IgD-negative memory B cell (primary cell): ENCODE measurements at regions not wholly inside any gene's neighbourhood (a gene's known extent, or its start where the extent isn't known, plus 50 kb on each side); places are given as distances from the start of the nearest gene placed in this dataset.

ENCODE experiments used
- H3K27ac Mint-ChIP-seq, 3 donors: one replicate each; pipeline ENCODE4 v1.8.0; 2020 to 2022; ENCODE audit warnings: mild to moderate bottlenecking in 3 of 3, mixed read lengths in 3 of 3, moderate library complexity in 1 of 3
- H3K27me3 Mint-ChIP-seq: one replicate; pipeline ENCODE4 v1.8.0; 2021; ENCODE audit warnings: mixed read lengths
- H3K36me3 Mint-ChIP-seq: one replicate; pipeline ENCODE4 v1.8.0; 2020; ENCODE audit warnings: mild to moderate bottlenecking, mixed read lengths
- H3K4me1 Mint-ChIP-seq, 3 donors: one replicate each; pipeline ENCODE4 v1.8.0; 2020 to 2022; ENCODE audit warnings: mixed read lengths in 3 of 3, mild to moderate bottlenecking in 1 of 3
- H3K4me3 Mint-ChIP-seq, 4 donors: one replicate each; pipeline ENCODE4 v1.8.0; 2020 to 2022; ENCODE audit warnings: mild to moderate bottlenecking in 4 of 4, mixed read lengths in 4 of 4, moderate library complexity in 3 of 4
- H3K9me3 Mint-ChIP-seq, 3 donors: one replicate each; pipeline ENCODE4 v1.8.0; 2020 to 2021; ENCODE audit warnings: mixed read lengths in 3 of 3, mild to moderate bottlenecking in 1 of 3

- Mint-ChIP-seq H3K27ac (no peak overlapping the region), H3K36me3 (peaks cover 2% of the 10 kb centered on the region), H3K9me3 (peaks cover 0 to 14% (median 2%) of the 10 kb centered on the region in 3 donors), H3K4me1 (no peaks in the 10 kb centered on the region), H3K27me3 (no peaks in the 10 kb centered on the region), H3K4me3 (no peak overlapping the region)
Observed at GRCh38 chr3:147958754-147959153, 549.6 kb downstream of the ZIC1 start.

DNA sequence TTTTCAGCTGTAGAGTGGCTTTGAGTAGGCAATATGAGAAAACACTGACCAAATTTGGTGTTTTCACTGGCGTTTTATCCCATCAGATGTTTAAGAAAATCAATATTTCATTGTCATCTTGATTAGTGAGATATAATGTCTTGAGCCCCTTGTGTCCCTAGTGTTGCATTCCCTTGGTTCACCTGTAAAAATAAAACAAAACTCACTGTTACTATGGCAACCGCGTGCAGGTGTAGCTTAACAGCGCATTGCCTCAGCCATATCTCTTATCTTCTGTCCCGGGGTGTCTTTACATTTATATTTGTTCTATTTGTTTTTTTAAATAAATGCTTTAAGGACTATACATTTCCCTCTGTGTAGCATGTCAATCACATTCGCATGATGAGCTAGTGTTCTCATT lies 551.6 kb downstream of the ZIC1 start:
- H3K27me3 Mint-ChIP-seq: no peaks in the 10 kb centered on the region
- no peak overlapping the region for H3K4me3 Mint-ChIP-seq
- H3K4me1 Mint-ChIP-seq: no peaks in the 10 kb centered on the region
- peaks cover 2% of the 10 kb centered on the region for H3K36me3 Mint-ChIP-seq
- H3K27ac Mint-ChIP-seq: no peak overlapping the region
- peaks cover 0 to 11% (median 0%) of the 10 kb centered on the region in 3 donors for H3K9me3 Mint-ChIP-seq

DNA sequence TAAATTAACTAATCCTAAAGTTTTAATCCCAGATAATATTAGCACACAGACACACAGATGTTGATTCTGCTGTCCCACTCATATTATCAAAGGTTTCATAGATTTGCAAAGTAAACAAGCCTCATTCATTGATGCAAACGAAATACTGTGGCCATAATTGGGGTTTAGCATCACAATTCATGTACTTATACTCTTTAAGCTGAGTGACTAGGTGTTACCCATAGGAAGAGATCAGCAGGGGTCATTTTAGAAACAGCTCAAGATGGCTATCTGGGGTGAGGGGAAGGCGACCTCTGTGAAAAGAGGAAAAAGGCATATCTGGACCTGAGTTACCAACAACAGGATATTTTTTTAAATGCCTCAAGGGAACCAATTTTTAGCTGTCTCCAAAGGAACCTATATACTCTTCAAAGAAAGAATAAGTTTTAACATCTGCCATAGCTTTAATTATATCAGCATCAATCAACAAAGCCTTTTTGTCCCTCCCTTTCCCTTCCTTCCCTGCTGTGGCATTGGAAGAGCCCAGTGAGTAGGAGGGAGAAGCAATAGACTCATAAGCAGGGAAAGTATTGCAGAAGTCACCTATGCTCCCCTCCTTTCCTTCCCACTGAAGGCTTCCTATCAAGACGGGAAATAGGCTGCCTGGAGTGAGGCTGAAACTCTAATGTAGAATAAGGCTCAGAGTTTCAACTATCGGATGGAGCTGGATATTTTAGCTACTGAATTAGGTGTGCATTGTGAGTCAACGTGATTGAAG lies 553.4 kb downstream of the ZIC1 start:
- H3K27ac Mint-ChIP-seq: no peak overlapping the region
- H3K36me3 Mint-ChIP-seq: peaks cover 2% of the 10 kb centered on the region
- H3K9me3 Mint-ChIP-seq: peaks cover 0 to 4% (median 0%) of the 10 kb centered on the region in 3 donors
- H3K4me3 Mint-ChIP-seq: no peak overlapping the region
- no peaks in the 10 kb centered on the region for H3K4me1 Mint-ChIP-seq
- no peaks in the 10 kb centered on the region for H3K27me3 Mint-ChIP-seq

GRCh38 chr3:147963711-147964110 lies 554.5 kb downstream of the ZIC1 start:
- H3K27me3 Mint-ChIP-seq: no peaks in the 10 kb centered on the region
- no peak overlapping the region for H3K4me3 Mint-ChIP-seq
- H3K9me3 Mint-ChIP-seq: no peaks in the 10 kb centered on the region
- H3K27ac Mint-ChIP-seq: no peak overlapping the region
- no peaks in the 10 kb centered on the region for H3K4me1 Mint-ChIP-seq
- H3K36me3 Mint-ChIP-seq: no peaks in the 10 kb centered on the region

GRCh38 chr3:147975165-147975564 lies 566.0 kb downstream of the ZIC1 start:
- H3K4me1 Mint-ChIP-seq: no peaks in the 10 kb centered on the region
- H3K36me3 Mint-ChIP-seq: no peaks in the 10 kb centered on the region
- no peak overlapping the region for H3K27ac Mint-ChIP-seq
- peaks cover 0 to 5% (median 0%) of the 10 kb centered on the region in 3 donors for H3K9me3 Mint-ChIP-seq
- no peaks in the 10 kb centered on the region for H3K27me3 Mint-ChIP-seq
- H3K4me3 Mint-ChIP-seq: no peak overlapping the region

GRCh38 chr3:147977001-147977400 lies 567.8 kb downstream of the ZIC1 start:
- Mint-ChIP-seq H3K36me3 (no peaks in the 10 kb centered on the region), H3K4me1 (no peaks in the 10 kb centered on the region), H3K27ac (no peak overlapping the region), H3K4me3 (no peak overlapping the region), H3K9me3 (peaks cover 0 to 5% (median 0%) of the 10 kb centered on the region in 3 donors), H3K27me3 (no peaks in the 10 kb centered on the region)

DNA sequence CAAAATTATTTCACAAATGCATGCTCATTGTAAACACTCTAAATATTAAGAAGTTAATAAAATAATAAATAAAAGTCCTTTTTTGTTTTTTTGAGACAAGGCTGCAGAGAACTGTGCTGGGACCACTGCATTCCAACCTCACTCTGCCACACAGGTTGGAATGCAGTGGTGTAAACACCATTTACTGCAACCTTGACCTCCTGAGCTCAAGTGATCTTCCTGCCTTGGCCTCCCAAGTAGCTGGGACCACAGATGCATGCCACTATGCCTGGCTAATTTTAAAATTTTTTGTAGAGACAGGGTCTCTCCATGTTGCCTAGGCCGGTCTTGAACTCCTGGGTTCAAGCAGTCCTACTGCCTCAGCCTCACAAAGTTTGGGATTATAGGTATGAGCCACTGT lies 578.4 kb downstream of the ZIC1 start:
- no peaks in the 10 kb centered on the region for H3K36me3 Mint-ChIP-seq
- peaks cover 0 to 1% (median 0%) of the 10 kb centered on the region in 3 donors for H3K4me1 Mint-ChIP-seq
- H3K4me3 Mint-ChIP-seq: no peak overlapping the region
- no peak overlapping the region for H3K27ac Mint-ChIP-seq
- H3K27me3 Mint-ChIP-seq: no peaks in the 10 kb centered on the region
- no peaks in the 10 kb centered on the region for H3K9me3 Mint-ChIP-seq

DNA sequence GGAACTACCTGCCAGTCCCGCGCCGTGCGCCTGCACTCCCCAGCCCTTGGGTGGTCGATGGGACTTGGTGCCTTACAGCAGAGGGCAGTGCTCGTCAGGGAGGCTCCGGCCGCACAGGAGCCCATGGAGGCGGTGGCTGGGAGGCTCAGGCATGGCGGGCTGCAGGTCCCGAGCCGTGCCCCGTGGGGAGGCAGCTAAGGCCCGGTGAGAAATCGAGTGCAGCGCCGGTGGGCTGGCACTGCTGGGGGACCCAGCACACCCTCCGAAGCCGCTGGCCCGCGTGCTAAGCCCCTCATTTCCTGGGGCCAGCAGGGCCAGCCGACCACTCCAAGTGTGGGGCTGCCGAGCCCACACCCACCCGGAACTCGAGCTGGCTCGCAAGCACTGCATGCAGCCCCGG lies 580.2 kb downstream of the ZIC1 start:
- Mint-ChIP-seq H3K27ac (no peak overlapping the region), H3K9me3 (no peaks in the 10 kb centered on the region), H3K4me3 (no peak overlapping the region), H3K27me3 (no peaks in the 10 kb centered on the region), H3K4me1 (peaks cover 0 to 1% (median 0%) of the 10 kb centered on the region in 3 donors), H3K36me3 (no peaks in the 10 kb centered on the region)

GRCh38 chr3:148002705-148003205 lies 593.6 kb downstream of the ZIC1 start:
- no peaks in the 10 kb centered on the region for H3K36me3 Mint-ChIP-seq
- H3K4me3 Mint-ChIP-seq: no peak overlapping the region
- H3K9me3 Mint-ChIP-seq: peaks cover 0 to 2% (median 0%) of the 10 kb centered on the region in 3 donors
- H3K27me3 Mint-ChIP-seq: no peaks in the 10 kb centered on the region
- H3K27ac Mint-ChIP-seq: no peak overlapping the region
- no peaks in the 10 kb centered on the region for H3K4me1 Mint-ChIP-seq

DNA sequence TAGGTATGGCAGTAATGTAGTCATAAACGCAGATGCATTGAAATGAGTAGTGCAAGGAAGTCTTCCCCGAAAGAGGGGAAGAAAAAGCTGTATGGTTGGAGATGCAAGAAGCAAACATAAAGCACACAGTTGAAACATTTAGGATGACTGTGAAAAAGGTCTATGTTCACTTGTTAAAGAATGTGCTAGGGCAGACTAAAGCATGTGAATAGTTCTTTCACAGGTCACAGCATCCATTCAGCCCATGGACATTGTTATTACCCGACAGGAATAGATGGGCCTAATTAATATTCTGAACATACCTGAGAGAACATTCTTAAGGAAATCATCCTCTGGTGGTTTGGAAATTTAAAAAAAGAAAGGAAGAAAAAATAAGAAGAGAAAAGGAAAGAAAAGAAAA lies 595.2 kb downstream of the ZIC1 start:
- Mint-ChIP-seq H3K9me3 (peaks cover 0 to 2% (median 1%) of the 10 kb centered on the region in 3 donors), H3K4me3 (no peak overlapping the region), H3K27ac (no peak overlapping the region), H3K4me1 (no peaks in the 10 kb centered on the region), H3K36me3 (no peaks in the 10 kb centered on the region), H3K27me3 (no peaks in the 10 kb centered on the region)

- H3K4me1 Mint-ChIP-seq: no peaks in the 10 kb centered on the region
- H3K4me3 Mint-ChIP-seq: no peak overlapping the region
- no peak overlapping the region for H3K27ac Mint-ChIP-seq
- H3K27me3 Mint-ChIP-seq: no peaks in the 10 kb centered on the region
- no peaks in the 10 kb centered on the region for H3K36me3 Mint-ChIP-seq
- H3K9me3 Mint-ChIP-seq: peaks cover 0 to 5% (median 2%) of the 10 kb centered on the region in 3 donors
Observed at GRCh38 chr3:148005456-148005855, 596.3 kb downstream of the ZIC1 start.

- Mint-ChIP-seq H3K4me1 (no peaks in the 10 kb centered on the region), H3K36me3 (no peaks in the 10 kb centered on the region), H3K9me3 (peaks cover 0 to 5% (median 2%) of the 10 kb centered on the region in 3 donors), H3K27ac (no peak overlapping the region), H3K27me3 (no peaks in the 10 kb centered on the region), H3K4me3 (no peak overlapping the region)
Observed at GRCh38 chr3:148006508-148006907, 597.3 kb downstream of the ZIC1 start.

GRCh38 chr3:148008591-148008990 lies 599.4 kb downstream of the ZIC1 start:
- no peak overlapping the region for H3K27ac Mint-ChIP-seq
- no peak overlapping the region for H3K4me3 Mint-ChIP-seq
- peaks cover 0 to 5% (median 2%) of the 10 kb centered on the region in 3 donors for H3K9me3 Mint-ChIP-seq
- no peaks in the 10 kb centered on the region for H3K27me3 Mint-ChIP-seq
- no peaks in the 10 kb centered on the region for H3K36me3 Mint-ChIP-seq
- H3K4me1 Mint-ChIP-seq: no peaks in the 10 kb centered on the region

DNA sequence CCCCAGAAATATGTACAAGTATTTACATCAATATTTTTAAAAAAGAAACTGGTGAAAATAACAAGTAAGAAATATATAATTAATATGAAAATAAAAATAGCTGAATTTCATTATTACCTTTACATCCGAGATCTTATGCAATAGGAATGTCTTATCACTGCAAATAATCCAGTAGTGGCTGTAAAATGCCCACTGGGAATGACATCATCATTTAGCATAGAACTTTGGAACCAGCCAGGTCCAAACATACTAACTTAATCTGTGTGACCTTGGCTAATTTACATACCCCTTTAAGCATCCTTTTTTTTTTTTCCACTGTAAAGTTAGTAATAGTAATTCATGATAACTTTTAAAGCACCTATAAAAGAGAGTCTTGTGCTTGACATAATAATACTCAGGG lies 611.7 kb downstream of the ZIC1 start:
- H3K4me1 Mint-ChIP-seq: no peaks in the 10 kb centered on the region

DNA sequence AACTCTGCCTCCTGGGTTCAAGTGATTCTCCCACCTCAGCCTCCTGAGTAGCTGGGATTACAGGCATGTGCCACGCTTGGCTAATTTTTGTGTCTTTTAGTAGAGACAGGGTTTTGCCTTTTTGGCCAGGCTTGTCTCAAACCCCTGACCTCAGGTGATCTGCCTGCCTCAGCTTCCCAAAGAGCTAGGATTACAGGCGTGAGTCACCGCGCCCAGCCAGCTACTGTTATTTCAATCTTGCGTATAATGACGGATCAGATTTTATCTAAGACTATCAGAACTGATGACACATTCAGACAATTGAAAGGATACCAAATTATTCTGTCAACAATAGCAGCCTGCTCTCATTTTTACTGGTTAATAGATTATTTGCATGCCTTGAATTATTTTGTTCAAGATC lies 612.2 kb downstream of the ZIC1 start:
- Mint-ChIP-seq H3K27ac (no peak overlapping the region), H3K36me3 (no peaks in the 10 kb centered on the region), H3K4me3 (no peak overlapping the region), H3K4me1 (peaks cover 0 to 2% (median 0%) of the 10 kb centered on the region in 3 donors), H3K9me3 (peaks cover 3 to 16% (median 9%) of the 10 kb centered on the region in 3 donors), H3K27me3 (no peaks in the 10 kb centered on the region)

More for the DNA sequence above, 611.7 kb downstream of the ZIC1 start:
- H3K27ac Mint-ChIP-seq: no peak overlapping the region
- peaks cover 3 to 18% (median 9%) of the 10 kb centered on the region in 3 donors for H3K9me3 Mint-ChIP-seq
- H3K4me3 Mint-ChIP-seq: no peak overlapping the region
- H3K27me3 Mint-ChIP-seq: no peaks in the 10 kb centered on the region
- peaks cover under 1% of the 10 kb centered on the region for H3K36me3 Mint-ChIP-seq

DNA sequence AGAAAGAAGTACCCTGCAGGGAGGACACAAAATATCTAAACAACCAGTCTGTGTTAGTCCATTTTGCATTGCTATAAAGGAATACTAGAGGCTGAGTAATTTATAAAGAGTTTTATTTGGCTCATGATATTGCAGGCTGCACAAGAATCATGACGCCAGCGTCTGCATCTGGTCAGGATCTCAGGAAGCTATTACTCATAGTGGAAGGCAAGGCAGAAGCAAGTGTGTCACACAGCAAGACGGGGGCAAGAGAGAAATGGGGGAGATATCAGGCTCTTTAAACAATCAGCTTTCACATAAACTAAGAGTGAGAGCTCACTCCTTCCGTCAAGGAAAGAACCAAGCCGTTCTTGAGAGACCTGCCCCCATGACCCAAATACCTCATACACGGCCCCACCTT lies 614.8 kb downstream of the ZIC1 start:
- peaks cover 0 to 2% (median 0%) of the 10 kb centered on the region in 3 donors for H3K4me1 Mint-ChIP-seq
- no peak overlapping the region for H3K4me3 Mint-ChIP-seq
- H3K27ac Mint-ChIP-seq: no peak overlapping the region
- H3K27me3 Mint-ChIP-seq: no peaks in the 10 kb centered on the region
- peaks cover 0 to 10% (median 9%) of the 10 kb centered on the region in 3 donors for H3K9me3 Mint-ChIP-seq
- no peaks in the 10 kb centered on the region for H3K36me3 Mint-ChIP-seq
